ENCODE measurements at regions not wholly inside any gene's neighbourhood (a gene's known extent, or its start where the extent isn't known, plus 50 kb on each side); places are given as distances from the start of the nearest gene placed in this dataset.

DNA sequence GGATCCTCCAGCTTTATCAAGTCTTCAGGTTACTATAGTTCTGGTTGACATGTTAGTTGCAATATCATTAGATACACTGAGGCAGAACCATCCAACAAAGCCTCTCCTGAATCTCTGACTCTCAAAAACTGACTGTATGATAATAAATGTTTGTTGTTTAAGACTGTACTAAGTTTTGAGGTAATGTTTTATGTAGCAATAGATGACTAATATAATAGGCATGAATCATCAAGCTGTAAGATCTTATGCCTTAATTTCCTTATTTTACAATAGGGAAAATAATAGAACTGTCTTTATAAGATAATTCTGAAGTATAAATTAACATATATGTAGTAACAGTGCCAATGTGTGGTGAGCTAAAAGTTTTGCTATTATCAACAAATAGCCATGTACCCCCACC, 88.9 kb upstream of the TBC1D5 start:
- DNase-seq: no peak
- H3K27ac ChIP-seq: no peak overlapping the region
- no peak for ATAC-seq
- no peaks in the 10 kb centered on the region for H3K9me3 ChIP-seq
- no peaks in the 10 kb centered on the region for H3K27me3 ChIP-seq
- H3K4me1 ChIP-seq: no peaks in the 10 kb centered on the region
- intact Hi-C loops (cut with DNase I): no loop called here
- no peak overlapping the region for H3K4me3 ChIP-seq
- no peaks in the 10 kb centered on the region for H3K36me3 ChIP-seq (replicated peaks in 1 of 2; ENCODE audit: insufficient read depth in 1 of 2, low read depth in 2 of 2)
- TF ChIP-seq, protein P1, sequence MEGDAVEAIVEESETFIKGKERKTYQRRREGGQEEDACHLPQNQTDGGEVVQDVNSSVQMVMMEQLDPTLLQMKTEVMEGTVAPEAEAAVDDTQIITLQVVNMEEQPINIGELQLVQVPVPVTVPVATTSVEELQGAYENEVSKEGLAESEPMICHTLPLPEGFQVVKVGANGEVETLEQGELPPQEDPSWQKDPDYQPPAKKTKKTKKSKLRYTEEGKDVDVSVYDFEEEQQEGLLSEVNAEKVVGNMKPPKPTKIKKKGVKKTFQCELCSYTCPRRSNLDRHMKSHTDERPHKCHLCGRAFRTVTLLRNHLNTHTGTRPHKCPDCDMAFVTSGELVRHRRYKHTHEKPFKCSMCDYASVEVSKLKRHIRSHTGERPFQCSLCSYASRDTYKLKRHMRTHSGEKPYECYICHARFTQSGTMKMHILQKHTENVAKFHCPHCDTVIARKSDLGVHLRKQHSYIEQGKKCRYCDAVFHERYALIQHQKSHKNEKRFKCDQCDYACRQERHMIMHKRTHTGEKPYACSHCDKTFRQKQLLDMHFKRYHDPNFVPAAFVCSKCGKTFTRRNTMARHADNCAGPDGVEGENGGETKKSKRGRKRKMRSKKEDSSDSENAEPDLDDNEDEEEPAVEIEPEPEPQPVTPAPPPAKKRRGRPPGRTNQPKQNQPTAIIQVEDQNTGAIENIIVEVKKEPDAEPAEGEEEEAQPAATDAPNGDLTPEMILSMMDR (IDR thresholded peaks at IDR 0.05): no peak
- no peak for TF ChIP-seq POLR2A (IDR thresholded peaks at IDR 0.05)

DNA sequence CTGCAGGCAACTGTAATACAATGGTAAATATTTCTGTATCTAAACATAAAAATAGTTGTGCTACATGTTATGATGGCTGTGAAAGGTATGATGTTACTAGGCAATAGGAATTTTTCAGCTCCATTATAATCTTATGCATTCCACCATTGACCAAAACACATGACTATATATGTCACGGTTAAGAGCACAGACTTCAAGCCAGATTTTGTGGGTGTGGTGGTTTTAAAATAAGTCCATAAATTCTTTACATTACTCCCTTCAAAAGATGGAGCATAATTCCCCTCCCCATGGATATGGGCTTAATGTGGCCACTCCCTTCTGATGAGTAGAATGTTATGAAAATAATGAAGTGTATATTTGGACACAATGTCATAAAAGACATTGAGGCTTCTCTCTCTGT, 88.4 kb upstream of the TBC1D5 start:
- DNase-seq: no peak
- no peaks in the 10 kb centered on the region for H3K36me3 ChIP-seq (replicated peaks in 1 of 2; ENCODE audit: insufficient read depth in 1 of 2, low read depth in 2 of 2)
- H3K4me3 ChIP-seq: no peak overlapping the region
- H3K4me1 ChIP-seq: no peaks in the 10 kb centered on the region
- no peaks in the 10 kb centered on the region for H3K27me3 ChIP-seq
- H3K27ac ChIP-seq: no peak overlapping the region
- H3K9me3 ChIP-seq: no peaks in the 10 kb centered on the region
- no peak for ATAC-seq
- no peak for TF ChIP-seq POLR2A (IDR thresholded peaks at IDR 0.05)
- TF ChIP-seq, protein P1 (IDR thresholded peaks at IDR 0.05): no peak
- WGBS, 2 donors: 85 to 95% methylated on average over 1 of the region's 1 CpG
- intact Hi-C loops (cut with DNase I): no loop called here

DNA sequence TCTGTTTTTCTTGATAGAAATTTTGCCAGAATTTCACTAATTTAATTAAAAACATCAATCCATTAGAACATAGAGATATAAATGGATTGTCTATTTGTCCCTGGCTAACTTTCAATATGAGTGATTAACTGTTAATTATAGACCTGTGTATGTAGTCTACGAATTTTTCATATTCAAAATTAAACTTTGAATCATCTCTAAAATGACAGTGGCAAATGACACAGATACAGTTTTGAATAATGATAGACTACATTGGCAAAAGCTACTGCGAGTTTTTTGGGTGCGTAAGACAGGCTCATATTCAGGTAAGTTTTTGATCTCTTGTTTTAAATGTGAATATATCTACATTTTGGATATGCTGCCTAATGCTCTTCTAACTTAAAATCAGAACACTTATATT, 86.0 kb upstream of the TBC1D5 start:
- no peaks in the 10 kb centered on the region for H3K9me3 ChIP-seq
- no peak for ATAC-seq
- TF ChIP-seq POLR2A (IDR thresholded peaks at IDR 0.05): no peak
- TF ChIP-seq, protein P1 (IDR thresholded peaks at IDR 0.05): no peak
- WGBS, 2 donors: 82 to 83% methylated on average over 3 of the region's 3 CpGs
- H3K4me1 ChIP-seq: no peaks in the 10 kb centered on the region
- no peak overlapping the region for H3K27ac ChIP-seq
- no peaks in the 10 kb centered on the region for H3K36me3 ChIP-seq (replicated peaks in 1 of 2; ENCODE audit: insufficient read depth in 1 of 2, low read depth in 2 of 2)
- no peak for DNase-seq
- intact Hi-C loops (cut with DNase I): no loop called here
- no peaks in the 10 kb centered on the region for H3K27me3 ChIP-seq
- H3K4me3 ChIP-seq: no peak overlapping the region

DNA sequence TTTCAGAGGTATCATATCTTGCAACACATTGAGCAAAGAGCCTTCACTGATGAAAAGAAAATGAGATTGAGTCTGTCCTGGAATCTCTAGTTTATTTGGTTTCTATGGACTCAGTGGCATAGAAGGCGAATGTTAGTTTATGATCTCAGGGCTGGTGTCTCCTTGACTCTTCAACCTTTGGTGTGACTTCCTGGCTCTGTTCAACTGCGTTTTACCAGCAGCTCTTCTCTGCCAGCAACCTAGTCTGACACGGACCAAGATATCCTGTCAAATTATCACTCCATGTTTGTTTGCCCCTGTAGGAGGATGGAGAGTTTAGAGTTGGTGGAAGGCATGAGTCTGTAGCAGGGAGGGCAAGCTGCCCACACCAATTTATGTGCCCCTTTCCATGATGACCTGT, 82.9 kb upstream of the TBC1D5 start:
- H3K36me3 ChIP-seq (replicated peaks in 1 of 2; ENCODE audit: insufficient read depth in 1 of 2, low read depth in 2 of 2): no peaks in the 10 kb centered on the region
- no peak overlapping the region for H3K27ac ChIP-seq
- DNase-seq (no peak), ATAC-seq (no peak)
- H3K9me3 ChIP-seq: no peaks in the 10 kb centered on the region
- no peak overlapping the region for H3K4me3 ChIP-seq
- 50 to 70% methylated on average over 3 of the region's 3 CpGs for WGBS, 2 donors
- no peaks in the 10 kb centered on the region for H3K27me3 ChIP-seq
- no peak for TF ChIP-seq POLR2A (IDR thresholded peaks at IDR 0.05)
- TF ChIP-seq, protein P1 (IDR thresholded peaks at IDR 0.05): no peak
- intact Hi-C loops (cut with DNase I): no loop called here
- H3K4me1 ChIP-seq: no peaks in the 10 kb centered on the region

DNA sequence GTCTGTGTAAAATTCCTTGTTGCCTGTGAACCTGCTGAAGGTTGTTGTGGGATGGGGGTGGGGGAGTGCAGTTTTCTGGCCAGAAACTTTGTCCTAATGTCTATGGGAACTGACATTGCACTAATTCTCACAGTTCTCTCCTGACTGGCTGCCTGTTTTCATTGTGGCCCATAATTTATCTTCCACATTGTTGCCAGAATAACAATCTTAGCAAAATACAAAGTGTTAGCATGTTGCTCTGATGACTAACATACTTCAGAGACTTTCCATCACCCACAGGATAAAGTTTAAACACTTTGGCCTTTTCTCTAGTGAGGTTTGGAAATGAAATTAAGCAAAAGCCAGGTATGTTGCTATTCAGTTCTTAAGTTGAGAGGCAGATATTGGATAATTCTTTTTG, 81.4 kb upstream of the TBC1D5 start:
- intact Hi-C loops (cut with DNase I): no loop called here
- Histone ChIP-seq H3K4me3 (no peak overlapping the region), H3K9me3 (no peaks in the 10 kb centered on the region), H3K4me1 (no peaks in the 10 kb centered on the region), H3K27ac (no peak overlapping the region), H3K36me3 (replicated peaks in 1 of 2; ENCODE audit: insufficient read depth in 1 of 2, low read depth in 2 of 2) (no peaks in the 10 kb centered on the region), H3K27me3 (no peaks in the 10 kb centered on the region)
- ATAC-seq (no peak), DNase-seq (no peak)
- TF ChIP-seq, protein P1 (IDR thresholded peaks at IDR 0.05): no peak
- no peak for TF ChIP-seq POLR2A (IDR thresholded peaks at IDR 0.05)
